ENCODE measurements at regions not wholly inside any gene's neighbourhood (a gene's known extent, or its start where the extent isn't known, plus 50 kb on each side); places are given as distances from the start of the nearest gene placed in this dataset.

DNA sequence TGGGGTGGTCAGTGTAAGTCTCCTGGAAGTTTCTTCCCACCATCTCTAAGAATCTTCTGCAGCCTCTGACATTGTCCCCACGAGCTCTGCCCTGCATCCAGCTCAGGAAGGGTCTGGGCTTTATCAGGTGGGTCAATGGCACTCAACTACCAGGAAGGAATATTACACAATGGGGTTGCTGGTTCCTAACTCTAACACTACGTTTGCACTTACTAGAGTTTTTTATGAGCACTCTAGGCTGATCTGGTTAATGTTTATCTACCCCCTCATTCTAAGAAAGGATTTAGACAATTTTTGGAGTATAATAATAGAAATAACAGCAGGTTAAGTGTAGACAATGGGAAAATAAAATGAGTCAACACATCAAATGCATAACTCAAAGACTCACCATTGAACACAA is 411.1 kb upstream of the RGMA start:
- TF ChIP-seq, protein P1, sequence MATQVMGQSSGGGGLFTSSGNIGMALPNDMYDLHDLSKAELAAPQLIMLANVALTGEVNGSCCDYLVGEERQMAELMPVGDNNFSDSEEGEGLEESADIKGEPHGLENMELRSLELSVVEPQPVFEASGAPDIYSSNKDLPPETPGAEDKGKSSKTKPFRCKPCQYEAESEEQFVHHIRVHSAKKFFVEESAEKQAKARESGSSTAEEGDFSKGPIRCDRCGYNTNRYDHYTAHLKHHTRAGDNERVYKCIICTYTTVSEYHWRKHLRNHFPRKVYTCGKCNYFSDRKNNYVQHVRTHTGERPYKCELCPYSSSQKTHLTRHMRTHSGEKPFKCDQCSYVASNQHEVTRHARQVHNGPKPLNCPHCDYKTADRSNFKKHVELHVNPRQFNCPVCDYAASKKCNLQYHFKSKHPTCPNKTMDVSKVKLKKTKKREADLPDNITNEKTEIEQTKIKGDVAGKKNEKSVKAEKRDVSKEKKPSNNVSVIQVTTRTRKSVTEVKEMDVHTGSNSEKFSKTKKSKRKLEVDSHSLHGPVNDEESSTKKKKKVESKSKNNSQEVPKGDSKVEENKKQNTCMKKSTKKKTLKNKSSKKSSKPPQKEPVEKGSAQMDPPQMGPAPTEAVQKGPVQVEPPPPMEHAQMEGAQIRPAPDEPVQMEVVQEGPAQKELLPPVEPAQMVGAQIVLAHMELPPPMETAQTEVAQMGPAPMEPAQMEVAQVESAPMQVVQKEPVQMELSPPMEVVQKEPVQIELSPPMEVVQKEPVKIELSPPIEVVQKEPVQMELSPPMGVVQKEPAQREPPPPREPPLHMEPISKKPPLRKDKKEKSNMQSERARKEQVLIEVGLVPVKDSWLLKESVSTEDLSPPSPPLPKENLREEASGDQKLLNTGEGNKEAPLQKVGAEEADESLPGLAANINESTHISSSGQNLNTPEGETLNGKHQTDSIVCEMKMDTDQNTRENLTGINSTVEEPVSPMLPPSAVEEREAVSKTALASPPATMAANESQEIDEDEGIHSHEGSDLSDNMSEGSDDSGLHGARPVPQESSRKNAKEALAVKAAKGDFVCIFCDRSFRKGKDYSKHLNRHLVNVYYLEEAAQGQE (IDR thresholded peaks at IDR 0.05; ENCODE audit: insufficient read depth in 1 of 2, low read depth in 2 of 2, low read length in 2 of 2): no peak
- no peak for TF ChIP-seq POLR2AphosphoS5 (IDR thresholded peaks at IDR 0.05; ENCODE audit: low read depth, low read length)

Data from PFSK-1 (cell line).